ENCODE measurements at regions not wholly inside any gene's neighbourhood (a gene's known extent, or its start where the extent isn't known, plus 50 kb on each side); places are given as distances from the start of the nearest gene placed in this dataset.

GRCh38 chr3:44072601-44073540 lies 168.8 kb upstream of the TOPAZ1 start (continued):
- TF ChIP-seq CTCF (conservative IDR thresholded peaks at IDR 0.05; ENCODE audit: low read depth in 2 of 2), result no peak
- TF ChIP-seq, protein P1, sequence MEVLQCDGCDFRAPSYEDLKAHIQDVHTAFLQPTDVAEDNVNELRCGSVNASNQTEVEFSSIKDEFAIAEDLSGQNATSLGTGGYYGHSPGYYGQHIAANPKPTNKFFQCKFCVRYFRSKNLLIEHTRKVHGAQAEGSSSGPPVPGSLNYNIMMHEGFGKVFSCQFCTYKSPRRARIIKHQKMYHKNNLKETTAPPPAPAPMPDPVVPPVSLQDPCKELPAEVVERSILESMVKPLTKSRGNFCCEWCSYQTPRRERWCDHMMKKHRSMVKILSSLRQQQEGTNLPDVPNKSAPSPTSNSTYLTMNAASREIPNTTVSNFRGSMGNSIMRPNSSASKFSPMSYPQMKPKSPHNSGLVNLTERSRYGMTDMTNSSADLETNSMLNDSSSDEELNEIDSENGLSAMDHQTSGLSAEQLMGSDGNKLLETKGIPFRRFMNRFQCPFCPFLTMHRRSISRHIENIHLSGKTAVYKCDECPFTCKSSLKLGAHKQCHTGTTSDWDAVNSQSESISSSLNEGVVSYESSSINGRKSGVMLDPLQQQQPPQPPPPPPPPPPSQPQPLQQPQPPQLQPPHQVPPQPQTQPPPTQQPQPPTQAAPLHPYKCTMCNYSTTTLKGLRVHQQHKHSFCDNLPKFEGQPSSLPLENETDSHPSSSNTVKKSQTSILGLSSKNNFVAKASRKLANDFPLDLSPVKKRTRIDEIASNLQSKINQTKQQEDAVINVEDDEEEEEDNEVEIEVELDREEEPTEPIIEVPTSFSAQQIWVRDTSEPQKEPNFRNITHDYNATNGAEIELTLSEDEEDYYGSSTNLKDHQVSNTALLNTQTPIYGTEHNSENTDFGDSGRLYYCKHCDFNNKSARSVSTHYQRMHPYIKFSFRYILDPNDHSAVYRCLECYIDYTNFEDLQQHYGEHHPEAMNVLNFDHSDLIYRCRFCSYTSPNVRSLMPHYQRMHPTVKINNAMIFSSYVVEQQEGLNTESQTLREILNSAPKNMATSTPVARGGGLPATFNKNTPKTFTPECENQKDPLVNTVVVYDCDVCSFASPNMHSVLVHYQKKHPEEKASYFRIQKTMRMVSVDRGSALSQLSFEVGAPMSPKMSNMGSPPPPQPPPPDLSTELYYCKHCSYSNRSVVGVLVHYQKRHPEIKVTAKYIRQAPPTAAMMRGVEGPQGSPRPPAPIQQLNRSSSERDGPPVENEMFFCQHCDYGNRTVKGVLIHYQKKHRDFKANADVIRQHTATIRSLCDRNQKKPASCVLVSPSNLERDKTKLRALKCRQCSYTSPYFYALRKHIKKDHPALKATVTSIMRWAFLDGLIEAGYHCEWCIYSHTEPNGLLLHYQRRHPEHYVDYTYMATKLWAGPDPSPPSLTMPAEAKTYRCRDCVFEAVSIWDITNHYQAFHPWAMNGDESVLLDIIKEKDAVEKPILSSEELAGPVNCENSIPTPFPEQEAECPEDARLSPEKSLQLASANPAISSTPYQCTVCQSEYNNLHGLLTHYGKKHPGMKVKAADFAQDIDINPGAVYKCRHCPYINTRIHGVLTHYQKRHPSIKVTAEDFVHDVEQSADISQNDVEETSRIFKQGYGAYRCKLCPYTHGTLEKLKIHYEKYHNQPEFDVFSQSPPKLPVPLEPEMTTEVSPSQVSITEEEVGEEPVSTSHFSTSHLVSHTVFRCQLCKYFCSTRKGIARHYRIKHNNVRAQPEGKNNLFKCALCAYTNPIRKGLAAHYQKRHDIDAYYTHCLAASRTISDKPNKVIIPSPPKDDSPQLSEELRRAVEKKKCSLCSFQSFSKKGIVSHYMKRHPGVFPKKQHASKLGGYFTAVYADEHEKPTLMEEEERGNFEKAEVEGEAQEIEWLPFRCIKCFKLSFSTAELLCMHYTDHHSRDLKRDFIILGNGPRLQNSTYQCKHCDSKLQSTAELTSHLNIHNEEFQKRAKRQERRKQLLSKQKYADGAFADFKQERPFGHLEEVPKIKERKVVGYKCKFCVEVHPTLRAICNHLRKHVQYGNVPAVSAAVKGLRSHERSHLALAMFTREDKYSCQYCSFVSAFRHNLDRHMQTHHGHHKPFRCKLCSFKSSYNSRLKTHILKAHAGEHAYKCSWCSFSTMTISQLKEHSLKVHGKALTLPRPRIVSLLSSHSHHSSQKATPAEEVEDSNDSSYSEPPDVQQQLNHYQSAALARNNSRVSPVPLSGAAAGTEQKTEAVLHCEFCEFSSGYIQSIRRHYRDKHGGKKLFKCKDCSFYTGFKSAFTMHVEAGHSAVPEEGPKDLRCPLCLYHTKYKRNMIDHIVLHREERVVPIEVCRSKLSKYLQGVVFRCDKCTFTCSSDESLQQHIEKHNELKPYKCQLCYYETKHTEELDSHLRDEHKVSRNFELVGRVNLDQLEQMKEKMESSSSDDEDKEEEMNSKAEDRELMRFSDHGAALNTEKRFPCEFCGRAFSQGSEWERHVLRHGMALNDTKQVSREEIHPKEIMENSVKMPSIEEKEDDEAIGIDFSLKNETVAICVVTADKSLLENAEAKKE (CRISPR knock-in tag; IDR thresholded peaks at IDR 0.05), result no peak
- TF ChIP-seq ZNF114 (CRISPR knock-in tag; IDR thresholded peaks at IDR 0.05), result no peak
- no peak for TF ChIP-seq POLR2AphosphoS5 (IDR thresholded peaks at IDR 0.05; ENCODE audit: low read depth)
- no peak for TF ChIP-seq EZH2 (IDR thresholded peaks at IDR 0.05; ENCODE audit: low read depth, unreplicated experiment)

- H3K36me3 Mint-ChIP-seq (ENCODE audit: low read depth), result no peaks in the 10 kb centered on the region
- Histone ChIP-seq H2AFZ (no peak overlapping the region), H4K20me1 (replicated peaks; ENCODE audit: insufficient read depth) (no peaks in the 10 kb centered on the region; the same call in 1 of the 2 replicates), H3K4me3 (no peak overlapping the region), H3K9me2 (ENCODE audit: insufficient read depth) (peaks cover 10% of the 10 kb centered on the region; the same call in 1 of the 2 replicates), H3K27me3 (ENCODE audit: insufficient read depth) (no peaks in the 10 kb centered on the region), H3K79me2 (replicated peaks; ENCODE audit: insufficient read depth) (no peaks in the 10 kb centered on the region), H3F3A (replicated peaks; ENCODE audit: low read depth) (no peaks in the 10 kb centered on the region), H3K36me3 (ENCODE audit: insufficient read depth) (no peaks in the 10 kb centered on the region), H3K4me1 (ENCODE audit: insufficient read depth) (peaks cover 12% of the 10 kb centered on the region), H3K27ac (ENCODE audit: low read depth) (no peak overlapping the region), H3K4me2 (no peak overlapping the region; the same call in 1 of the 2 replicates)
- H3K4me1 Mint-ChIP-seq, result peaks cover 47% of the 10 kb centered on the region
- DNase-seq (ENCODE audit: low spot score), result peak; percentile 34
- H3K27ac Mint-ChIP-seq, result no peak overlapping the region
- peak overlapping the region; percentile 2; the same call in 1 of the 3 replicates for H3K4me3 Mint-ChIP-seq
- H3K27me3 Mint-ChIP-seq (ENCODE audit: insufficient read depth, low read depth, poor library complexity), result peaks cover 10% of the 10 kb centered on the region
- ATAC-seq, result peak; percentile 40
- no peaks in the 10 kb centered on the region for H3K9me3 Mint-ChIP-seq
- TF ChIP-seq, protein P1 (CRISPR knock-in tag; IDR thresholded peaks at IDR 0.05), result peak; percentile 5; the same call in 1 of the 2 replicates
Observed at GRCh38 chr3:44074181-44074580, 167.5 kb upstream of the TOPAZ1 start.
